HEK293 (cell line): ENCODE measurements at regions not wholly inside any gene's neighbourhood (a gene's known extent, or its start where the extent isn't known, plus 50 kb on each side); places are given as distances from the start of the nearest gene placed in this dataset.

Experiments used
- BCL11A ChIP-seq: fragments of 450-650 bp; formaldehyde crosslinking; IDR thresholded peaks from 2 replicates; pipeline ENCODE4 v1.5.1; 2016; ENCODE audit warnings: low read depth, missing biosample characterization, missing genetic modification characterization
- SCRT2 ChIP-seq: fragments of 450-650 bp; formaldehyde crosslinking; IDR thresholded peaks from 2 replicates; pipeline ENCODE4 v1.5.1; 2016; ENCODE audit warnings: missing biosample characterization, missing genetic modification characterization
- ZNF37A ChIP-seq: fragments of 450-650 bp; IDR thresholded peaks from 2 replicates; pipeline ENCODE4 v1.5.1; 2018; ENCODE audit warnings: missing biosample characterization, missing genetic modification characterization
- ZNF501 ChIP-seq: fragments of 450-650 bp; formaldehyde crosslinking; IDR thresholded peaks from 2 replicates; pipeline ENCODE4 v1.5.1; 2016; ENCODE audit warnings: missing biosample characterization, missing genetic modification characterization
- ZNF768 ChIP-seq: fragments of 450-650 bp; formaldehyde crosslinking; IDR thresholded peaks from 2 replicates; pipeline ENCODE4 v1.5.1; 2018; ENCODE audit warnings: missing biosample characterization, mild to moderate bottlenecking, missing genetic modification characterization
- TF ChIP-seq, protein P1 (sequence below): fragments of 450-650 bp; formaldehyde crosslinking; IDR thresholded peaks from 2 replicates; pipeline ENCODE4 v1.5.1; 2017; ENCODE audit warnings: missing biosample characterization, missing genetic modification characterization
- TF ChIP-seq, protein P2 (sequence below): fragments of 450-650 bp; formaldehyde crosslinking; IDR thresholded peaks from 2 replicates; pipeline ENCODE4 v1.5.1; 2016; ENCODE audit warnings: missing biosample characterization, missing genetic modification characterization

DNA sequence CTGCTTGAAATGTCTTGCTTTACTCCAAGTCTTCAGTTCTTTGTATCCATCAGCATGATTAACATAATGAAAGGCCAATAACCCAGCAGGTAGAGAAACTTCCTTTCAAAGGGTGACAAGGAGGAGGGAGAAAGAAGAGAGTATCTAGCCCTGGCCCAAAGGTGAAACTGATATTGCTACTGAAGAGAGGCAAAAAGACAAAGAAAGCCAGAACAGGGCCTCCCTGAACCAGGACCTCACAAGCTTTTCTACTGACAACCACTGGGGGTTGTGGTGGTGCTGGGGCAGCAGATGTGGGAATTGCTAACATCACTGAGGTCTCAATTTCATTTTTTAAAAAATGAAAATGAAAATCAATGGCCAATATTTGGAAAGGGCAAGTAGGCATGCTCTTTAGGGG, 234.1 kb downstream of the RSL24D1 start:
- TF ChIP-seq BCL11A = no peak
- TF ChIP-seq, protein P1, sequence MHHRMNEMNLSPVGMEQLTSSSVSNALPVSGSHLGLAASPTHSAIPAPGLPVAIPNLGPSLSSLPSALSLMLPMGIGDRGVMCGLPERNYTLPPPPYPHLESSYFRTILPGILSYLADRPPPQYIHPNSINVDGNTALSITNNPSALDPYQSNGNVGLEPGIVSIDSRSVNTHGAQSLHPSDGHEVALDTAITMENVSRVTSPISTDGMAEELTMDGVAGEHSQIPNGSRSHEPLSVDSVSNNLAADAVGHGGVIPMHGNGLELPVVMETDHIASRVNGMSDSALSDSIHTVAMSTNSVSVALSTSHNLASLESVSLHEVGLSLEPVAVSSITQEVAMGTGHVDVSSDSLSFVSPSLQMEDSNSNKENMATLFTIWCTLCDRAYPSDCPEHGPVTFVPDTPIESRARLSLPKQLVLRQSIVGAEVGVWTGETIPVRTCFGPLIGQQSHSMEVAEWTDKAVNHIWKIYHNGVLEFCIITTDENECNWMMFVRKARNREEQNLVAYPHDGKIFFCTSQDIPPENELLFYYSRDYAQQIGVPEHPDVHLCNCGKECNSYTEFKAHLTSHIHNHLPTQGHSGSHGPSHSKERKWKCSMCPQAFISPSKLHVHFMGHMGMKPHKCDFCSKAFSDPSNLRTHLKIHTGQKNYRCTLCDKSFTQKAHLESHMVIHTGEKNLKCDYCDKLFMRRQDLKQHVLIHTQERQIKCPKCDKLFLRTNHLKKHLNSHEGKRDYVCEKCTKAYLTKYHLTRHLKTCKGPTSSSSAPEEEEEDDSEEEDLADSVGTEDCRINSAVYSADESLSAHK (tag by site-specific recombination) = no peak
- TF ChIP-seq SCRT2 (tag by site-specific recombination) = no peak
- TF ChIP-seq, protein P2, sequence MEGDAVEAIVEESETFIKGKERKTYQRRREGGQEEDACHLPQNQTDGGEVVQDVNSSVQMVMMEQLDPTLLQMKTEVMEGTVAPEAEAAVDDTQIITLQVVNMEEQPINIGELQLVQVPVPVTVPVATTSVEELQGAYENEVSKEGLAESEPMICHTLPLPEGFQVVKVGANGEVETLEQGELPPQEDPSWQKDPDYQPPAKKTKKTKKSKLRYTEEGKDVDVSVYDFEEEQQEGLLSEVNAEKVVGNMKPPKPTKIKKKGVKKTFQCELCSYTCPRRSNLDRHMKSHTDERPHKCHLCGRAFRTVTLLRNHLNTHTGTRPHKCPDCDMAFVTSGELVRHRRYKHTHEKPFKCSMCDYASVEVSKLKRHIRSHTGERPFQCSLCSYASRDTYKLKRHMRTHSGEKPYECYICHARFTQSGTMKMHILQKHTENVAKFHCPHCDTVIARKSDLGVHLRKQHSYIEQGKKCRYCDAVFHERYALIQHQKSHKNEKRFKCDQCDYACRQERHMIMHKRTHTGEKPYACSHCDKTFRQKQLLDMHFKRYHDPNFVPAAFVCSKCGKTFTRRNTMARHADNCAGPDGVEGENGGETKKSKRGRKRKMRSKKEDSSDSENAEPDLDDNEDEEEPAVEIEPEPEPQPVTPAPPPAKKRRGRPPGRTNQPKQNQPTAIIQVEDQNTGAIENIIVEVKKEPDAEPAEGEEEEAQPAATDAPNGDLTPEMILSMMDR (tag by site-specific recombination) = no peak
- TF ChIP-seq ZNF37A (tag by site-specific recombination) = no peak
- TF ChIP-seq ZNF501 = no peak
- TF ChIP-seq ZNF768 (tag by site-specific recombination) = no peak
